Amygdala (tissue), 56 donors: ENCODE measurements at regions not wholly inside any gene's neighbourhood (a gene's known extent, or its start where the extent isn't known, plus 50 kb on each side); places are given as distances from the start of the nearest gene placed in this dataset.
"Not testable (repeated sequence)": the region's sequence is repeated elsewhere in the genome, so short reads cannot be mapped to it uniquely, and the experiment has no call there.

Experiments used
- DNase-seq, 56 donors: peaks; one replicate each; lab custom pipeline; 2025; lab: John Stamatoyannopoulos, UW

GRCh38 chr14:105687171-105688022 lies 161.0 kb downstream of the TMEM121 start:
- DNase-seq: not testable (repeated sequence)

GRCh38 chr14:105688023-105688351 lies 161.6 kb downstream of the TMEM121 start:
- DNase-seq: not testable (repeated sequence)

GRCh38 chr14:105688664-105689221 lies 162.4 kb downstream of the TMEM121 start:
- DNase-seq: not testable (repeated sequence)

- no peak for DNase-seq
Observed at GRCh38 chr14:105689722-105690121, 163.3 kb downstream of the TMEM121 start.

- DNase-seq: no peak
Observed at GRCh38 chr14:105690671-105691070, 164.3 kb downstream of the TMEM121 start.

- DNase-seq: not testable (repeated sequence)
Observed at GRCh38 chr14:105691321-105692109, 165.1 kb downstream of the TMEM121 start.

GRCh38 chr14:105692110-105692685 lies 165.8 kb downstream of the TMEM121 start:
- not testable (repeated sequence) for DNase-seq

- no peak for DNase-seq
Observed at GRCh38 chr14:105694961-105695360, 168.6 kb downstream of the TMEM121 start.

GRCh38 chr14:105696388-105696787 lies 170.0 kb downstream of the TMEM121 start:
- DNase-seq: not testable (repeated sequence)

GRCh38 chr14:105697414-105697813 lies 171.0 kb downstream of the TMEM121 start:
- DNase-seq: not testable (repeated sequence)

- DNase-seq: not testable (repeated sequence)
Observed at GRCh38 chr14:105697955-105698354, 171.6 kb downstream of the TMEM121 start.

GRCh38 chr14:105698940-105699556 lies 172.7 kb downstream of the TMEM121 start:
- DNase-seq: not testable (repeated sequence)

GRCh38 chr14:105699706-105700105 lies 173.3 kb downstream of the TMEM121 start:
- DNase-seq: not testable (repeated sequence)

GRCh38 chr14:105700146-105700545 lies 173.8 kb downstream of the TMEM121 start:
- not testable (repeated sequence) for DNase-seq

- no peak for DNase-seq
Observed at GRCh38 chr14:105700622-105701288, 174.4 kb downstream of the TMEM121 start.

- DNase-seq: no peak
Observed at GRCh38 chr14:105701456-105702274, 175.3 kb downstream of the TMEM121 start.

GRCh38 chr14:105702275-105702817 lies 176.0 kb downstream of the TMEM121 start:
- DNase-seq: no peak

- not testable (repeated sequence) for DNase-seq
Observed at GRCh38 chr14:105703044-105703665, 176.8 kb downstream of the TMEM121 start.
